ENCODE measurements at regions not wholly inside any gene's neighbourhood (a gene's known extent, or its start where the extent isn't known, plus 50 kb on each side); places are given as distances from the start of the nearest gene placed in this dataset.

- TF ChIP-seq POLR2A (IDR thresholded peaks at IDR 0.05; ENCODE audit: low read depth, low read length) (no peak), SMC3 (IDR thresholded peaks at IDR 0.05; ENCODE audit: low read depth, low read length) (no peak), RAD21 (IDR thresholded peaks at IDR 0.05; ENCODE audit: low read length) (no peak), BHLHE40 (IDR thresholded peaks at IDR 0.05; ENCODE audit: low read depth, low read length) (no peak), RFX5 (IDR thresholded peaks at IDR 0.05; ENCODE audit: low read depth, low read length) (no peak), CEBPB (IDR thresholded peaks at IDR 0.05; ENCODE audit: low read depth, low read length) (no peak), MAZ (IDR thresholded peaks at IDR 0.05; ENCODE audit: borderline replicate concordance, low read depth, low read length) (no peak), FOS (IDR thresholded peaks at IDR 0.05; ENCODE audit: low read depth, low read length) (no peak), MAFK (IDR thresholded peaks at IDR 0.05; ENCODE audit: low read depth, low read length) (no peak), USF2 (IDR thresholded peaks at IDR 0.05; ENCODE audit: low read depth, low read length) (no peak)
- TF ChIP-seq, protein P1, sequence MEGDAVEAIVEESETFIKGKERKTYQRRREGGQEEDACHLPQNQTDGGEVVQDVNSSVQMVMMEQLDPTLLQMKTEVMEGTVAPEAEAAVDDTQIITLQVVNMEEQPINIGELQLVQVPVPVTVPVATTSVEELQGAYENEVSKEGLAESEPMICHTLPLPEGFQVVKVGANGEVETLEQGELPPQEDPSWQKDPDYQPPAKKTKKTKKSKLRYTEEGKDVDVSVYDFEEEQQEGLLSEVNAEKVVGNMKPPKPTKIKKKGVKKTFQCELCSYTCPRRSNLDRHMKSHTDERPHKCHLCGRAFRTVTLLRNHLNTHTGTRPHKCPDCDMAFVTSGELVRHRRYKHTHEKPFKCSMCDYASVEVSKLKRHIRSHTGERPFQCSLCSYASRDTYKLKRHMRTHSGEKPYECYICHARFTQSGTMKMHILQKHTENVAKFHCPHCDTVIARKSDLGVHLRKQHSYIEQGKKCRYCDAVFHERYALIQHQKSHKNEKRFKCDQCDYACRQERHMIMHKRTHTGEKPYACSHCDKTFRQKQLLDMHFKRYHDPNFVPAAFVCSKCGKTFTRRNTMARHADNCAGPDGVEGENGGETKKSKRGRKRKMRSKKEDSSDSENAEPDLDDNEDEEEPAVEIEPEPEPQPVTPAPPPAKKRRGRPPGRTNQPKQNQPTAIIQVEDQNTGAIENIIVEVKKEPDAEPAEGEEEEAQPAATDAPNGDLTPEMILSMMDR (conservative IDR thresholded peaks at IDR 0.05; ENCODE audit: low read depth, low read length) = no peak
- TF ChIP-seq, protein P2, sequence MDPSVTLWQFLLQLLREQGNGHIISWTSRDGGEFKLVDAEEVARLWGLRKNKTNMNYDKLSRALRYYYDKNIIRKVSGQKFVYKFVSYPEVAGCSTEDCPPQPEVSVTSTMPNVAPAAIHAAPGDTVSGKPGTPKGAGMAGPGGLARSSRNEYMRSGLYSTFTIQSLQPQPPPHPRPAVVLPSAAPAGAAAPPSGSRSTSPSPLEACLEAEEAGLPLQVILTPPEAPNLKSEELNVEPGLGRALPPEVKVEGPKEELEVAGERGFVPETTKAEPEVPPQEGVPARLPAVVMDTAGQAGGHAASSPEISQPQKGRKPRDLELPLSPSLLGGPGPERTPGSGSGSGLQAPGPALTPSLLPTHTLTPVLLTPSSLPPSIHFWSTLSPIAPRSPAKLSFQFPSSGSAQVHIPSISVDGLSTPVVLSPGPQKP (IDR thresholded peaks at IDR 0.05; ENCODE audit: borderline replicate concordance, low read depth, low read length) = no peak
Measured at GRCh38 chr17:70906808-70907207, 737.5 kb downstream of the KCNJ2 start.

All from IMR-90 (cell line).